H9 (cell line): ENCODE measurements at regions not wholly inside any gene's neighbourhood (a gene's known extent, or its start where the extent isn't known, plus 50 kb on each side); places are given as distances from the start of the nearest gene placed in this dataset.

Source experiments
- DNase-seq: peaks from one replicate; pipeline ENCODE4 v3.0.0-alpha.2; 2017
- H2AFZ ChIP-seq: one replicate; pipeline ENCODE4 v1.6.1; 2013; ENCODE audit warnings: mild to moderate bottlenecking, low read length, control low read depth, moderate library complexity
- H2AK5ac ChIP-seq: 2 replicates; pipeline ENCODE4 v1.6.1; 2013; ENCODE audit warnings: low read length, control low read depth, mixed read lengths; ENCODE audit not compliant: insufficient read length
- H2BK120ac ChIP-seq: one replicate; pipeline ENCODE4 v1.6.1; 2013; ENCODE audit warnings: low read depth, mild to moderate bottlenecking, low read length, control low read depth, inconsistent platforms; ENCODE audit not compliant: poor library complexity, severe bottlenecking
- H2BK12ac ChIP-seq: 2 replicates; pipeline ENCODE4 v1.6.1; 2013; ENCODE audit warnings: low read length, control low read depth, mixed read lengths, low read depth; ENCODE audit not compliant: insufficient read length
- H2BK15ac ChIP-seq: 2 replicates; pipeline ENCODE4 v1.6.1; 2013; ENCODE audit warnings: low read depth, low read length, control low read depth
- H2BK20ac ChIP-seq: one replicate; pipeline ENCODE4 v1.6.1; 2013; ENCODE audit warnings: low read depth, mild to moderate bottlenecking, low read length, control low read depth, inconsistent platforms; ENCODE audit not compliant: poor library complexity, severe bottlenecking
- H2BK5ac ChIP-seq: 2 replicates; pipeline ENCODE4 v1.6.1; 2013; ENCODE audit warnings: low read length, control low read depth, mixed read lengths; ENCODE audit not compliant: insufficient read length
- H3K14ac ChIP-seq: 2 replicates; pipeline ENCODE4 v1.6.1; 2013; ENCODE audit warnings: low read length, control low read depth; ENCODE audit not compliant: insufficient read depth
- H3K18ac ChIP-seq: 2 replicates; pipeline ENCODE4 v1.6.1; 2013; ENCODE audit warnings: low read depth, mild to moderate bottlenecking, mixed read lengths, low read length, control low read depth; ENCODE audit not compliant: insufficient read length
- H3K23ac ChIP-seq: 2 replicates; pipeline ENCODE4 v1.6.1; 2013; ENCODE audit warnings: low read length, control low read depth, mixed read lengths, low read depth; ENCODE audit not compliant: insufficient read length
- H3K23me2 ChIP-seq: 2 replicates; pipeline ENCODE4 v1.6.1; 2013; ENCODE audit warnings: low read depth, mild to moderate bottlenecking, mixed read lengths, low read length, control low read depth; ENCODE audit not compliant: insufficient read length, poor library complexity, severe bottlenecking
- H3K27ac ChIP-seq: 2 replicates; pipeline ENCODE4 v1.5.1; 2013; ENCODE audit warnings: low read length, control low read depth, mixed read lengths, low read depth; ENCODE audit not compliant: insufficient read length
- H3K27me3 ChIP-seq: 2 replicates; pipeline ENCODE4 v1.6.1; 2013; ENCODE audit warnings: low read length, control low read depth, inconsistent platforms; ENCODE audit not compliant: insufficient read depth
- H3K4ac ChIP-seq: 2 replicates; pipeline ENCODE4 v1.6.1; 2013; ENCODE audit warnings: low read depth, mild to moderate bottlenecking, control low read depth, inconsistent platforms, low read length, moderate library complexity
- H3K4me1 ChIP-seq: 2 replicates; pipeline ENCODE4 v1.6.1; 2013; ENCODE audit warnings: low read length, control low read depth, inconsistent platforms; ENCODE audit not compliant: insufficient read depth
- H3K4me2 ChIP-seq: 2 replicates; pipeline ENCODE4 v1.6.1; 2013; ENCODE audit warnings: low read length, control low read depth, mixed read lengths; ENCODE audit not compliant: insufficient read length, insufficient read depth
- H3K56ac ChIP-seq: 2 replicates; pipeline ENCODE4 v1.6.1; 2013; ENCODE audit warnings: low read depth, mild to moderate bottlenecking, mixed read lengths, low read length, control low read depth; ENCODE audit not compliant: insufficient read length
- H3K79me1 ChIP-seq: 2 replicates; pipeline ENCODE4 v1.6.1; 2013; ENCODE audit warnings: low read depth, mild to moderate bottlenecking, moderate library complexity, low read length, control low read depth, inconsistent platforms; ENCODE audit not compliant: insufficient read depth, poor library complexity, severe bottlenecking
- H3K79me2 ChIP-seq: 2 replicates; pipeline ENCODE4 v1.6.1; 2013; ENCODE audit warnings: low read length, control low read depth, inconsistent platforms; ENCODE audit not compliant: insufficient read depth
- H3K9ac ChIP-seq: 2 replicates; pipeline ENCODE4 v1.6.1; 2013; ENCODE audit warnings: low read length, control low read depth, mixed read lengths; ENCODE audit not compliant: insufficient read length; ENCODE audit errors: extremely low read depth
- H3K9me3 ChIP-seq: one replicate; pipeline ENCODE4 v1.6.1; 2013; ENCODE audit warnings: low read depth, low read length, inconsistent platforms; ENCODE audit not compliant: control insufficient read depth
- H3T11ph ChIP-seq: one replicate; pipeline ENCODE4 v1.6.1; 2013; ENCODE audit warnings: mild to moderate bottlenecking, low read length, control low read depth, inconsistent platforms
- H4K20me1 ChIP-seq: one replicate; pipeline ENCODE4 v1.6.1; 2013; ENCODE audit not compliant: control insufficient read depth, insufficient read length, insufficient read depth
- H4K5ac ChIP-seq: 2 replicates; pipeline ENCODE4 v1.6.1; 2013; ENCODE audit warnings: low read depth, mild to moderate bottlenecking, mixed read lengths, low read length, control low read depth; ENCODE audit not compliant: insufficient read length
- H4K8ac ChIP-seq: replicated peaks from 2 replicates; pipeline ENCODE4 v1.6.1; 2013; ENCODE audit warnings: low read length, control low read depth, mixed read lengths, low read depth; ENCODE audit not compliant: insufficient read length
- H4K91ac ChIP-seq: 2 replicates; pipeline ENCODE4 v1.6.1; 2013; ENCODE audit warnings: low read depth, mild to moderate bottlenecking, moderate library complexity, mixed read lengths, low read length, control low read depth; ENCODE audit not compliant: insufficient read length
- H3K27ac Mint-ChIP-seq, 3 experiments: 2 replicates in 2 of 3; 3 replicates in 1 of 3; pipeline ENCODE4 v1.8.0; 2020 to 2021; ENCODE audit warnings: mixed read lengths in 3 of 3, mild to moderate bottlenecking in 1 of 3, moderate library complexity in 1 of 3
- H3K27me3 Mint-ChIP-seq: 2 replicates; pipeline ENCODE4 v1.8.0; 2021; ENCODE audit warnings: low read depth, mild to moderate bottlenecking, moderate library complexity, mixed read lengths
- H3K36me3 Mint-ChIP-seq, 3 experiments: 2 replicates in 2 of 3; 3 replicates in 1 of 3; pipeline ENCODE4 v1.8.0; 2020 to 2021; ENCODE audit warnings: low read depth in 3 of 3, mixed read lengths in 3 of 3; ENCODE audit not compliant: insufficient read depth in 1 of 3
- H3K4me1 Mint-ChIP-seq, 2 experiments: 2 replicates each; pipeline ENCODE4 v1.8.0; 2020; ENCODE audit warnings: mixed read lengths in 2 of 2
- H3K4me3 Mint-ChIP-seq, 2 experiments: 2 replicates in 1 of 2; 3 replicates in 1 of 2; pipeline ENCODE4 v1.8.0; 2020 to 2021; ENCODE audit warnings: mild to moderate bottlenecking in 2 of 2, mixed read lengths in 2 of 2, moderate library complexity in 1 of 2
- H3K9me3 Mint-ChIP-seq, 2 experiments: 2 replicates in 1 of 2; 3 replicates in 1 of 2; pipeline ENCODE4 v1.8.0; 2020; ENCODE audit warnings: mild to moderate bottlenecking in 2 of 2, mixed read lengths in 2 of 2, moderate library complexity in 1 of 2
- whole genome bisulfite sequencing: extraction: QIAGEN DNeasy Blood & Tissue Kit; methylation state at CpG from one replicate; pipeline ENCODE4 v1.1.7; 2013; ENCODE audit warnings: missing lambda C conversion rate, low lambda C conversion rate, mixed read lengths; ENCODE audit not compliant: insufficient read length; ENCODE audit errors: extremely low coverage; 5-methylcytosine and 5-hydroxymethylcytosine counted together
- TF ChIP-seq, protein P1 (sequence below): fragments of 200-600 bp; sonication (generic); conservative IDR thresholded peaks from 3 replicates; pipeline ENCODE4 v1.8.0; 2021; ENCODE audit warnings: antibody characterized with exemption, mild to moderate bottlenecking

DNA sequence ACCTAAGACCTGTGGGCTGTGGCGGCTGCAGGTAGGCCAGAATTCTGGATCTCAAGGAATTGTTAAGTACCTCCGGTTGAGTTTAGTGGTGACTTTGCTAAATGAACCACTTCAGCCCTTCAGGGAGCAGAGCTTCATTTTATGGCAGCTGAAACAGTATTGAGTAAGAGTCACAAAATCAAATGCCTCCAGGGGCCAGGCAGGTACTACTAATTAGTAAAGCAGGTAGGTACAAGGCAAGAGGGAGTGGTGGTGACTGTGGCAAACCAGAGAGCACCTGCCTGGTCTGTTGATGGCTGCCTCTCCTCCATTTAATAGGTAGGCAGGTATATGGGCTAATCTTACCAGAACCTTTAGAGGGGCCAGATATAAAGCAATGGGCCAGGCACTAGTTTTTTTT lies 118.8 kb downstream of the EMX2 start:
- no peaks in the 10 kb centered on the region; a peak in 1 of 5 replicates for H3K9me3 Mint-ChIP-seq

More for the DNA sequence above, 118.8 kb downstream of the EMX2 start:
- no peaks in the 10 kb centered on the region for H3K4me1 Mint-ChIP-seq
- H3K4me3 Mint-ChIP-seq = no peak overlapping the region
- peaks cover 2% of the 10 kb centered on the region for H3K27me3 Mint-ChIP-seq
- no peak for DNase-seq
- no peak overlapping the region for H2AK5ac ChIP-seq
- no peak overlapping the region for H2BK120ac ChIP-seq
- no CpG with 5 or more reads among the region's 2 CpGs for WGBS
- no peaks in the 10 kb centered on the region for H3K23me2 ChIP-seq
- H2BK15ac ChIP-seq = no peak overlapping the region
- no peaks in the 10 kb centered on the region for H4K20me1 ChIP-seq
- H4K91ac ChIP-seq = no peak overlapping the region
- H4K5ac ChIP-seq = no peak overlapping the region
- TF ChIP-seq, protein P1, sequence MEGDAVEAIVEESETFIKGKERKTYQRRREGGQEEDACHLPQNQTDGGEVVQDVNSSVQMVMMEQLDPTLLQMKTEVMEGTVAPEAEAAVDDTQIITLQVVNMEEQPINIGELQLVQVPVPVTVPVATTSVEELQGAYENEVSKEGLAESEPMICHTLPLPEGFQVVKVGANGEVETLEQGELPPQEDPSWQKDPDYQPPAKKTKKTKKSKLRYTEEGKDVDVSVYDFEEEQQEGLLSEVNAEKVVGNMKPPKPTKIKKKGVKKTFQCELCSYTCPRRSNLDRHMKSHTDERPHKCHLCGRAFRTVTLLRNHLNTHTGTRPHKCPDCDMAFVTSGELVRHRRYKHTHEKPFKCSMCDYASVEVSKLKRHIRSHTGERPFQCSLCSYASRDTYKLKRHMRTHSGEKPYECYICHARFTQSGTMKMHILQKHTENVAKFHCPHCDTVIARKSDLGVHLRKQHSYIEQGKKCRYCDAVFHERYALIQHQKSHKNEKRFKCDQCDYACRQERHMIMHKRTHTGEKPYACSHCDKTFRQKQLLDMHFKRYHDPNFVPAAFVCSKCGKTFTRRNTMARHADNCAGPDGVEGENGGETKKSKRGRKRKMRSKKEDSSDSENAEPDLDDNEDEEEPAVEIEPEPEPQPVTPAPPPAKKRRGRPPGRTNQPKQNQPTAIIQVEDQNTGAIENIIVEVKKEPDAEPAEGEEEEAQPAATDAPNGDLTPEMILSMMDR = no peak
- no peak overlapping the region for H3K9ac ChIP-seq
- H3K18ac ChIP-seq = no peak overlapping the region
- no peak overlapping the region for H2BK5ac ChIP-seq
- no peak overlapping the region for H3K4ac ChIP-seq
- H3K4me2 ChIP-seq = no peak overlapping the region
- no peaks in the 10 kb centered on the region for H3K9me3 ChIP-seq
- no peaks in the 10 kb centered on the region for H3K79me1 ChIP-seq
- no peak overlapping the region for H3K14ac ChIP-seq
- H3K27ac Mint-ChIP-seq = no peak overlapping the region
- no peaks in the 10 kb centered on the region for H3K27me3 ChIP-seq
- no peak overlapping the region for H3K27ac ChIP-seq
- no peak overlapping the region for H2BK20ac ChIP-seq
- no peak overlapping the region for H2AFZ ChIP-seq
- H4K8ac ChIP-seq = no peak overlapping the region
- no peaks in the 10 kb centered on the region for H3K4me1 ChIP-seq
- no peak overlapping the region for H3T11ph ChIP-seq
- H2BK12ac ChIP-seq = no peak overlapping the region
- H3K36me3 Mint-ChIP-seq = no peaks in the 10 kb centered on the region
- H3K23ac ChIP-seq = no peak overlapping the region
- H3K56ac ChIP-seq = no peak overlapping the region
- no peaks in the 10 kb centered on the region for H3K79me2 ChIP-seq
